ENCODE measurements at regions not wholly inside any gene's neighbourhood (a gene's known extent, or its start where the extent isn't known, plus 50 kb on each side); places are given as distances from the start of the nearest gene placed in this dataset.

- no peak for TF ChIP-seq CTCF (IDR thresholded peaks at IDR 0.05; ENCODE audit: unreplicated experiment)
- Mint-ChIP-seq H3K27ac (ENCODE audit: unreplicated experiment) (no peak overlapping the region), H3K9me3 (ENCODE audit: low read depth, unreplicated experiment) (no peaks in the 10 kb centered on the region), H3K36me3 (ENCODE audit: insufficient read depth, unreplicated experiment) (no peaks in the 10 kb centered on the region), H3K4me1 (ENCODE audit: low read depth, unreplicated experiment) (no peaks in the 10 kb centered on the region), H3K4me3 (ENCODE audit: low read depth, unreplicated experiment) (no peak overlapping the region), H3K27me3 (ENCODE audit: unreplicated experiment) (no peaks in the 10 kb centered on the region)
- CTCF ChIA-PET: no interaction called here
- BruUV-seq (replicated peaks): no TSS peak
- intact Hi-C loops (cut with micrococcal nuclease; ENCODE audit: unreplicated experiment): no loop called here
- no peak for DNase-seq
Observed at GRCh38 chr2:136175868-136176267, 57.9 kb upstream of the CXCR4 start.

- Mint-ChIP-seq H3K9me3 (ENCODE audit: low read depth, unreplicated experiment) (no peaks in the 10 kb centered on the region), H3K27me3 (ENCODE audit: unreplicated experiment) (no peaks in the 10 kb centered on the region), H3K4me1 (ENCODE audit: low read depth, unreplicated experiment) (no peaks in the 10 kb centered on the region), H3K36me3 (ENCODE audit: insufficient read depth, unreplicated experiment) (no peaks in the 10 kb centered on the region), H3K27ac (ENCODE audit: unreplicated experiment) (no peak overlapping the region), H3K4me3 (ENCODE audit: low read depth, unreplicated experiment) (no peak overlapping the region)
- no TSS peak for BruUV-seq (replicated peaks)
- DNase-seq: no peak
- CTCF ChIA-PET: no interaction called here
- intact Hi-C loops (cut with micrococcal nuclease; ENCODE audit: unreplicated experiment): no loop called here
- no peak for TF ChIP-seq CTCF (IDR thresholded peaks at IDR 0.05; ENCODE audit: unreplicated experiment)
Observed at GRCh38 chr2:136175466-136175865, 57.5 kb upstream of the CXCR4 start.

GRCh38 chr2:136173126-136173525 is 55.2 kb upstream of the CXCR4 start:
- Mint-ChIP-seq H3K4me1 (ENCODE audit: low read depth, unreplicated experiment) (no peaks in the 10 kb centered on the region), H3K27ac (ENCODE audit: unreplicated experiment) (no peak overlapping the region), H3K9me3 (ENCODE audit: low read depth, unreplicated experiment) (no peaks in the 10 kb centered on the region), H3K27me3 (ENCODE audit: unreplicated experiment) (no peaks in the 10 kb centered on the region), H3K4me3 (ENCODE audit: low read depth, unreplicated experiment) (no peak overlapping the region), H3K36me3 (ENCODE audit: insufficient read depth, unreplicated experiment) (no peaks in the 10 kb centered on the region)
- CTCF ChIA-PET: interaction anchor here (0.6 kb wide), 1 partner anchor 50 kb away, joined by 8 read pairs; no protein-coding TSS in a partner anchor
- TF ChIP-seq CTCF (IDR thresholded peaks at IDR 0.05; ENCODE audit: unreplicated experiment): no peak
- no TSS peak for BruUV-seq (replicated peaks)
- intact Hi-C loops (cut with micrococcal nuclease; ENCODE audit: unreplicated experiment): no loop called here
- no peak for DNase-seq

- H3K27me3 Mint-ChIP-seq (ENCODE audit: unreplicated experiment): no peaks in the 10 kb centered on the region
- no peaks in the 10 kb centered on the region for H3K9me3 Mint-ChIP-seq (ENCODE audit: low read depth, unreplicated experiment)
- H3K4me3 Mint-ChIP-seq (ENCODE audit: low read depth, unreplicated experiment): no peak overlapping the region
- BruUV-seq (replicated peaks): no TSS peak
- no peaks in the 10 kb centered on the region for H3K4me1 Mint-ChIP-seq (ENCODE audit: low read depth, unreplicated experiment)
- no peaks in the 10 kb centered on the region for H3K36me3 Mint-ChIP-seq (ENCODE audit: insufficient read depth, unreplicated experiment)
- intact Hi-C loops (cut with micrococcal nuclease; ENCODE audit: unreplicated experiment): no loop called here
- TF ChIP-seq CTCF (IDR thresholded peaks at IDR 0.05; ENCODE audit: unreplicated experiment): no peak
- no peak for DNase-seq
- CTCF ChIA-PET: no interaction called here
- no peak overlapping the region for H3K27ac Mint-ChIP-seq (ENCODE audit: unreplicated experiment)
Observed at GRCh38 chr2:136171223-136171622, 53.3 kb upstream of the CXCR4 start.

GRCh38 chr2:136168720-136169119 is 50.8 kb upstream of the CXCR4 start:
- Mint-ChIP-seq H3K9me3 (ENCODE audit: low read depth, unreplicated experiment) (no peaks in the 10 kb centered on the region), H3K36me3 (ENCODE audit: insufficient read depth, unreplicated experiment) (no peaks in the 10 kb centered on the region), H3K4me3 (ENCODE audit: low read depth, unreplicated experiment) (no peak overlapping the region), H3K4me1 (ENCODE audit: low read depth, unreplicated experiment) (no peaks in the 10 kb centered on the region), H3K27ac (ENCODE audit: unreplicated experiment) (no peak overlapping the region), H3K27me3 (ENCODE audit: unreplicated experiment) (no peaks in the 10 kb centered on the region)
- BruUV-seq (replicated peaks): no TSS peak
- CTCF ChIA-PET: no interaction called here
- intact Hi-C loops (cut with micrococcal nuclease; ENCODE audit: unreplicated experiment): no loop called here
- no peak for TF ChIP-seq CTCF (IDR thresholded peaks at IDR 0.05; ENCODE audit: unreplicated experiment)
- DNase-seq: no peak
